Upper lobe of left lung (tissue), 6 donors: ENCODE measurements at regions not wholly inside any gene's neighbourhood (a gene's known extent, or its start where the extent isn't known, plus 50 kb on each side); places are given as distances from the start of the nearest gene placed in this dataset.
"Not testable (repeated sequence)": the region's sequence is repeated elsewhere in the genome, so short reads cannot be mapped to it uniquely, and the experiment has no call there.

Source experiments
- ATAC-seq, 2 donors: fragments of 200-7000 bp; cut with Tn5 transposase; one replicate each; pipeline ENCODE4 v1.9.1; 2022; ENCODE audit warnings: mild to moderate bottlenecking in 2 of 2, moderate library complexity in 2 of 2; ENCODE audit not compliant: low FRiP score in 2 of 2
- DNase-seq, 2 donors: peaks; one replicate each; pipeline ENCODE4 v3.0.0-alpha.2; 2019 to 2020
- H3K27ac ChIP-seq, 4 donors: fragments of 200-600 bp; sonication (generic); one replicate each; pipeline ENCODE4 v1.5.1; 2016 to 2019
- H3K27me3 ChIP-seq, 4 donors: fragments of 200-600 bp; sonication (generic); one replicate each; pipeline ENCODE4 v1.5.1; 2017 to 2019
- H3K36me3 ChIP-seq, 4 donors: fragments of 200-600 bp; sonication (generic); one replicate each; pipeline ENCODE4 v1.5.1; 2016 to 2019
- H3K4me1 ChIP-seq, 4 donors: fragments of 200-600 bp; sonication (generic); one replicate each; pipeline ENCODE4 v1.5.1; 2018 to 2019
- H3K4me3 ChIP-seq, 4 donors: fragments of 200-600 bp; sonication (generic); one replicate each; pipeline ENCODE4 v1.5.1; 2017 to 2019; ENCODE audit warnings: mild to moderate bottlenecking in 2 of 4, moderate library complexity in 1 of 4
- H3K9me3 ChIP-seq, 4 donors: fragments of 200-600 bp; sonication (generic); one replicate each; pipeline ENCODE4 v1.5.1; 2018 to 2019
- CTCF ChIP-seq, 6 experiments: fragments of 450-650 bp in 4 of 6; fragments of 200-600 bp in 2 of 6; sonication (generic) in 2 of 6; IDR thresholded peaks; one replicate each; pipeline ENCODE4 v1.5.1; 2016 to 2019; ENCODE audit warnings: antibody characterized with exemption in 6 of 6
- EP300 ChIP-seq, 4 donors: sonication (generic); formaldehyde crosslinking; IDR thresholded peaks; one replicate each; pipeline ENCODE4 v1.5.1; 2017; ENCODE audit warnings: antibody characterized with exemption in 4 of 4, control low read depth in 2 of 4
- POLR2A ChIP-seq, 4 donors: fragments of 450-650 bp; IDR thresholded peaks; one replicate each; pipeline ENCODE4 v1.5.1; 2016 to 2017; ENCODE audit warnings: antibody characterized with exemption in 4 of 4, mild to moderate bottlenecking in 2 of 4
- POLR2AphosphoS5 ChIP-seq, 2 donors: sonication (generic); formaldehyde crosslinking; IDR thresholded peaks; one replicate each; pipeline ENCODE4 v1.5.1; 2017; ENCODE audit warnings: antibody characterized with exemption in 2 of 2
- WGBS, 2 donors: methylation state at CpG; one replicate each; pipeline ENCODE4 v1.1.5; 2017 to 2018; 5-methylcytosine and 5-hydroxymethylcytosine counted together
- donor health status: DM: no; HTN: no; CAD: no; lungs with moderate emphysema.
- donor health status: DM: no; HTN: yes; CAD: no; lungs with severe emphysema.

- Histone ChIP-seq H3K4me1 (no peaks in the 10 kb centered on the region), H3K9me3 (no peaks in the 10 kb centered on the region), H3K4me3 (no peak overlapping the region), H3K36me3 (no peaks in the 10 kb centered on the region), H3K27me3 (no peaks in the 10 kb centered on the region), H3K27ac (no peak overlapping the region)
- DNase-seq (no peak), ATAC-seq (no peak)
- no peak for TF ChIP-seq POLR2AphosphoS5 (IDR thresholded peaks at IDR 0.05)
- TF ChIP-seq EP300 (IDR thresholded peaks at IDR 0.05) = no peak
- TF ChIP-seq POLR2A (IDR thresholded peaks at IDR 0.05) = no peak
- 59 to 63% methylated on average over 10 of the region's 10 CpGs for WGBS, 2 donors
Observed at GRCh38 chr2:221895366-221896121, 323.4 kb upstream of the EPHA4 start.

GRCh38 chr2:221893501-221893900 is 321.4 kb upstream of the EPHA4 start:
- no peak overlapping the region for H3K4me3 ChIP-seq
- H3K36me3 ChIP-seq = no peaks in the 10 kb centered on the region
- H3K4me1 ChIP-seq = no peaks in the 10 kb centered on the region
- H3K27ac ChIP-seq = no peak overlapping the region
- DNase-seq (no peak), ATAC-seq (no peak)
- no peaks in the 10 kb centered on the region for H3K9me3 ChIP-seq
- WGBS, 2 donors = 66 to 67% methylated on average over 8 of the region's 8 CpGs
- H3K27me3 ChIP-seq = no peaks in the 10 kb centered on the region
- TF ChIP-seq POLR2AphosphoS5 (IDR thresholded peaks at IDR 0.05) (no peak), POLR2A (IDR thresholded peaks at IDR 0.05) (no peak), EP300 (IDR thresholded peaks at IDR 0.05) (no peak), CTCF (IDR thresholded peaks at IDR 0.05) (no peak)

- H3K9me3 ChIP-seq, H3K27ac ChIP-seq, H3K36me3 ChIP-seq, H3K27me3 ChIP-seq, H3K4me1 ChIP-seq, H3K4me3 ChIP-seq, ATAC-seq: not testable (repeated sequence)
- peak in 1 of 2 donors; percentile 50 for DNase-seq
- 94% methylated on average over 9 of the region's 31 CpGs; no CpG with 5 or more reads in 1 of the 2 donors for WGBS, 2 donors
Observed at GRCh38 chr2:221892006-221892405, 319.9 kb upstream of the EPHA4 start.

- no peak for DNase-seq
- no peaks in the 10 kb centered on the region for H3K4me1 ChIP-seq
- H3K36me3 ChIP-seq = no peaks in the 10 kb centered on the region
- WGBS, 2 donors = 54 to 75% methylated on average over 4 of the region's 4 CpGs
- no peak overlapping the region for H3K27ac ChIP-seq
- H3K27me3 ChIP-seq = no peaks in the 10 kb centered on the region
- no peak overlapping the region for H3K4me3 ChIP-seq
- ATAC-seq = no peak
- H3K9me3 ChIP-seq = no peaks in the 10 kb centered on the region
- TF ChIP-seq POLR2A (IDR thresholded peaks at IDR 0.05) = no peak
- TF ChIP-seq CTCF (IDR thresholded peaks at IDR 0.05) = no peak
- TF ChIP-seq EP300 (IDR thresholded peaks at IDR 0.05) = no peak
- no peak for TF ChIP-seq POLR2AphosphoS5 (IDR thresholded peaks at IDR 0.05)
Observed at GRCh38 chr2:221883976-221884375, 311.9 kb upstream of the EPHA4 start.

- Histone ChIP-seq H3K27me3 (no peaks in the 10 kb centered on the region), H3K36me3 (no peaks in the 10 kb centered on the region), H3K4me1 (no peaks in the 10 kb centered on the region), H3K9me3 (no peaks in the 10 kb centered on the region), H3K27ac (no peak overlapping the region), H3K4me3 (no peak overlapping the region)
- no peak for ATAC-seq
- TF ChIP-seq POLR2AphosphoS5 (IDR thresholded peaks at IDR 0.05) (no peak), EP300 (IDR thresholded peaks at IDR 0.05) (no peak), POLR2A (IDR thresholded peaks at IDR 0.05) (no peak), CTCF (IDR thresholded peaks at IDR 0.05) (no peak)
- DNase-seq = no peak
Observed at GRCh38 chr2:221876016-221876415, 303.9 kb upstream of the EPHA4 start.

- TF ChIP-seq POLR2AphosphoS5 (IDR thresholded peaks at IDR 0.05) = no peak
- TF ChIP-seq EP300 (IDR thresholded peaks at IDR 0.05) = no peak
- no peak for TF ChIP-seq POLR2A (IDR thresholded peaks at IDR 0.05)
- TF ChIP-seq CTCF (IDR thresholded peaks at IDR 0.05) = no peak
- no peak for DNase-seq
- Histone ChIP-seq H3K9me3 (peaks cover 0 to 5% (median 0%) of the 10 kb centered on the region in 4 donors), H3K4me1 (no peaks in the 10 kb centered on the region), H3K27ac (no peak overlapping the region), H3K4me3 (no peak overlapping the region), H3K27me3 (no peaks in the 10 kb centered on the region), H3K36me3 (no peaks in the 10 kb centered on the region)
- no peak for ATAC-seq
- 86 to 90% methylated on average over 2 of the region's 2 CpGs for WGBS, 2 donors
Observed at GRCh38 chr2:221874444-221874843, 302.3 kb upstream of the EPHA4 start.
